22Rv1 (cell line): ENCODE measurements at regions not wholly inside any gene's neighbourhood (a gene's known extent, or its start where the extent isn't known, plus 50 kb on each side); places are given as distances from the start of the nearest gene placed in this dataset.
A peak's percentile ranks its signal among the peaks of the same experiment; 100 is the strongest.
"Not testable (repeated sequence)": the region's sequence is repeated elsewhere in the genome, so short reads cannot be mapped to it uniquely, and the experiment has no call there.

Experiments used
- H3K27ac ChIP-seq: fragments of 450-650 bp; 2 replicates; pipeline ENCODE4 v1.5.1; 2017
- ZFX ChIP-seq: fragments of 450-650 bp; IDR thresholded peaks from 2 replicates; pipeline ENCODE4 v1.6.1; 2017; ENCODE audit warnings: antibody characterized with exemption, borderline replicate concordance
- TF ChIP-seq, protein P1 (sequence below): fragments of 450-650 bp; IDR thresholded peaks from 2 replicates; pipeline ENCODE4 v1.5.1; 2017; ENCODE audit warnings: mild to moderate bottlenecking

DNA sequence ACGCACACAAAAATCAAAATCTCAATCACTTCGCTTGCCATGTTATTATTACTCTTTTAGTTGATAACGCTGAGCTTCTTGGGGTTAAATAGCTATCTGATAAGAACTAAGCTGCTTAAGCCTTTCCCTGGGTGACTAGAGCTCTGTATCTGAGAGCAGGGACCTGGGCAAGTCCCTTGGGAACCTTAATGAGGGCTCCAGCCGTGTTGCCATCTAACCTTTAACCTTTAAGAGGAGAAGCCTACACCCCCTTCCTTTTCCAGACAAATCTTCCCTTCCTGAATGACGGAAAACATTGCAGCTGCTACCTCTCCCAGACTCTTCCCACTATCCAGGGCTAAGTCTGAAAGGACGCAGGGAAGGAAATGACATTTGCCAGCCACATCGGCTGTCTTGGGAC is 216.5 kb upstream of the RAI14 start:
- no peak overlapping the region for H3K27ac ChIP-seq
- TF ChIP-seq, protein P1, sequence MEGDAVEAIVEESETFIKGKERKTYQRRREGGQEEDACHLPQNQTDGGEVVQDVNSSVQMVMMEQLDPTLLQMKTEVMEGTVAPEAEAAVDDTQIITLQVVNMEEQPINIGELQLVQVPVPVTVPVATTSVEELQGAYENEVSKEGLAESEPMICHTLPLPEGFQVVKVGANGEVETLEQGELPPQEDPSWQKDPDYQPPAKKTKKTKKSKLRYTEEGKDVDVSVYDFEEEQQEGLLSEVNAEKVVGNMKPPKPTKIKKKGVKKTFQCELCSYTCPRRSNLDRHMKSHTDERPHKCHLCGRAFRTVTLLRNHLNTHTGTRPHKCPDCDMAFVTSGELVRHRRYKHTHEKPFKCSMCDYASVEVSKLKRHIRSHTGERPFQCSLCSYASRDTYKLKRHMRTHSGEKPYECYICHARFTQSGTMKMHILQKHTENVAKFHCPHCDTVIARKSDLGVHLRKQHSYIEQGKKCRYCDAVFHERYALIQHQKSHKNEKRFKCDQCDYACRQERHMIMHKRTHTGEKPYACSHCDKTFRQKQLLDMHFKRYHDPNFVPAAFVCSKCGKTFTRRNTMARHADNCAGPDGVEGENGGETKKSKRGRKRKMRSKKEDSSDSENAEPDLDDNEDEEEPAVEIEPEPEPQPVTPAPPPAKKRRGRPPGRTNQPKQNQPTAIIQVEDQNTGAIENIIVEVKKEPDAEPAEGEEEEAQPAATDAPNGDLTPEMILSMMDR = no peak
- no peak for TF ChIP-seq ZFX

DNA sequence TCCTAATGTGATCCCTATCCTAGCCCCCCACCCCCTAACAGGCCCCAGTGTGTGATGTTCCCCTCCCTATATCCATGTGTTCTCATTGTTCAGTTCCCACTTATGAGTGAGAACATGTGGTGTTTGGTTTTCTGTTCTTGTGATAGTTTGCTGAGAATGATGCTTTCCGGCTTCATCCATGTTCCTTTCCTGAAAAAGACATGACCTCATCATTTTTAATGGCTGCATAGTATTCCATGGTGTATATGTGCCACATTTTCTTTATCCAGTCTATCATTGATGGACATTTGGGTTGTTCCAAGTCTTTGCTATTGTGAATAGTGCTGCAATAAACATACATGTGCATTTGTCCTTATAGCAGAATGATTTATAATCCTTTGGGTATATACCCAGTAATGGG is 214.4 kb upstream of the RAI14 start:
- H3K27ac ChIP-seq = not testable (repeated sequence)

DNA sequence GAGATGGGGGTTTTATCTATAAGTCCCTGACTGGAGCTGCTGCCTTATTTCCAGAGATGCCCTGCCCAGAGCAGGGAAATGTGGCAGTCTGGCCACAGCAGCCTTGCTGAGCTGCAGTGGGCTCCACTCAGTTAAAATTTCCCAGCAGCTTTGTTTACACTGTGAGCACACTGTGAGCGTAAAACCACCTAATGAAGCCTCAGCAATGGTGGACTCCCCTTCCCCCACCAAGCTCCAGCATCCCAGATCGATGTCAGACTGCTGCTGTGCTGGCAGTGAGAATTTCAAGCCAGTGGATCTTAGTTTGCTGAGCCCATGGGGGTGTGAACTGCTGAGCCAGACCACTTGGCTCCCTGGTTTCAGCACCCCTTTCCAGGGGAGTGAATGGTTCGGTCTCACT is 208.7 kb upstream of the RAI14 start:
- TF ChIP-seq, protein P1 = no peak
- no peak for TF ChIP-seq ZFX

DNA sequence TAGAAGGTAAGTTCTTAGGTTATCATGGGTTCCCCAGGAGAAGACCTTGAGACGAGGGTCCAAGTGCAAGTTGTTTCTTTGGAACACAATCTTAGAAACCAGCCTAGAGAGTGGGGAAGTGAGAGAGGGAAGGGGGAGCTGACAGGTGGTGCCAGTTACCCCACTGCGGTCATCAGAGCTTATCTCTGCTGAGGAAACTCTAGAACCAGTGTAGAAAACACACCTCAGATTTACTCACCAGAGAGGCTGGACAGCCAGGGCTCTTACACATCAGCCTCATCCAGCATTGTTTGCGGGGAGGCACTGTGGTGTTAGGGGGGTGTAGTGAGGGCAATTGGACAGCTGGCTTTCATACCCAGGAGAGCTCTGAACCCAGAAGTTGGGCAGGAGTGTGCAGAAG is 206.5 kb upstream of the RAI14 start:
- no peak overlapping the region for H3K27ac ChIP-seq
- no peak for TF ChIP-seq ZFX
- TF ChIP-seq, protein P1 = no peak

More for the DNA sequence above, 208.7 kb upstream of the RAI14 start:
- no peak overlapping the region for H3K27ac ChIP-seq

DNA sequence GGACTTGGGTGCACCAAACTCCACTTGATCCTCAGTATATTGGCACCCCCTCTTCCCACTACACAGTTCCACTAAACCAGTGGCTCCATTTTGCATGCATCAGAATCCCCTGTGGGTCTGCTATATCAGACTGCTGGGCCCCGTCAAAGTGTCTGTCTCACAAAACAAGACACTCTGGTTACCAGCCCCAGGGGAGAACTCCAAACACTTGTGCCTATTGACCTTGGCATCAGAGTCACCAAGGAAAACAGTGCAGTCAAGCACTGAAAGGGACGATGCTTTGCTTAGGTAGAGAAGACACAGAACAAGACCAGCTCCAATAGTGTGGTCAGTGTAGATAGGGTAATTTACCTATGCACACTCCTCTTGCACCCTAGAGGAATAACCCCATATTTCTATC is 205.8 kb upstream of the RAI14 start:
- TF ChIP-seq, protein P1 = no peak
- no peak for TF ChIP-seq ZFX
- H3K27ac ChIP-seq = peak overlapping the region; percentile 23; the same call in 1 of the 2 replicates

DNA sequence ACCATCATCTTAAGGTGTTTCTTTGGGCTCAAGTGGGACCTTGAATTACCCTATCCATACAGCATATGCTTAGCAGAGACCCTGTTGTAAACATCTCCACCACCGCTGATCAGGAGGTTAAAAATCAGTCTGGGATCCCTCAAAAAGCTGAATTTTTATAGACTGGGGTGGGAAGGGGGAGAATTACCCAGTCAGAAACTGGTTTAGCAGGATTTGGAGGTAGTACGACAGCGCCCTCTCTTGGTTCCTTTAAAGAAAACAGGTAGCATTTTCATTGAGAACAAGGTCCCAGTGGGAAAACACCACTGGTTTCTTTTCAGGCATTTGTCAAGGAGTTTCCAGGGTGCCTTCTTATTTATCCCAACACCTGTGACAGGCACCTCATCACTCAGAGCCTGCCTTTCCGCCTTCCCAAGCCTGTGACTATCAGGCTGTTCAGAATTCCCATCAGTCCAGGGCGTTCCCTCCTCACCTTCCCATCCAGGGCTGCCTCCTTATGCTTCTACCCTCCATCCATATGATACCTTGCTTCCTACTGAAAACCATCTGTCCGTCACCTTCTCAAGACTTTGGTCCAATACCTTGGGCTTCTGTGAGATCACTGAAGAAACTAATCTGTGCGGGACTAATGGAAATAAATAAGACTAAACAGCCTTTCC is 203.8 kb upstream of the RAI14 start:
- peak overlapping the region; percentile 21; the same call in 1 of the 2 replicates for H3K27ac ChIP-seq
- TF ChIP-seq, protein P1 = peak; percentile 88
- no peak for TF ChIP-seq ZFX

DNA sequence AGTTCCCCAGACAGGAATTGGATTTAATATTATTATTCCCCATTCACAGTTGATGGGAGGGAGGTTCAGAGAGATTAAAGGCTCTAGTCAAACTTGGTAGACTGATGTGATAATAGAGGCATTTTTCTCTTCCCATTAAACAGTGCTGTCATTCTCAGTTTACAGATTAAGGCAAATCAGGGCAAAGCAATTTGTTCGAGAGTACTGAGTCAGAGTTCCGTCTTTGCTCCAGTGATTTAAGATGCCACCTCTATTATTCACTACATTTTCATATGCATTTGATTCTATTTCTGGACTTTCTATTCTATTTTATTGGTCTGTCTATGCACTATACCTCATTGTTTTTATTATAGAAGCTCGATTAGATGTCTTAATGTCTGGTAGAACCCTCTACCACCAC is 201.0 kb upstream of the RAI14 start:
- H3K27ac ChIP-seq = no peak overlapping the region
- TF ChIP-seq, protein P1 = no peak
- no peak for TF ChIP-seq ZFX

DNA sequence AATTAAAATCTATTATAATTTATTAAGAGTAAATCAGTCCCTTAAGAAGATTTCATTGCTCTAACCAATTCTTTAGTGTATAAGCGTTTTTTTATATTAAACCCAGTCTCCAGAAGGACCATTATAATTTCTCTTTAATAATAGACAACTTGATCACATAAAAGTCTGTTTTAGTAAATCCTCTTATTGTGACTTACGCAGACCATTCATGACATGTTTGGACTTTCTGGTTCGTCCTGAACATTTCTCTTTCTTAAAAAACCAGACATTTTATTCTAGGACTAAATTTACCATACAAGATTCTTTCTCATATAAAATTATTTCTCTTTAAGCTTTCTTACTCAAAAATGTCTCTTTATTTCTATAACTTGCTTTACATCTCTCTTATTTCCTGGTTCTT is 196.2 kb upstream of the RAI14 start:
- H3K27ac ChIP-seq = no peak overlapping the region
- TF ChIP-seq, protein P1 = no peak
- no peak for TF ChIP-seq ZFX
